ENCODE measurements at regions not wholly inside any gene's neighbourhood (a gene's known extent, or its start where the extent isn't known, plus 50 kb on each side); places are given as distances from the start of the nearest gene placed in this dataset.

GRCh38 chr11:15737320-15737719, 619.0 kb downstream of the SOX6 start:
- TF ChIP-seq ZFX (IDR thresholded peaks at IDR 0.05), result no peak
- TF ChIP-seq CTCF (conservative IDR thresholded peaks at IDR 0.05), result no peak
- no peak overlapping the region for H3K27ac ChIP-seq

GRCh38 chr11:15738931-15739330, 617.4 kb downstream of the SOX6 start:
- TF ChIP-seq CTCF (conservative IDR thresholded peaks at IDR 0.05) (no peak), ZFX (IDR thresholded peaks at IDR 0.05) (no peak)
- no peak overlapping the region for H3K27ac ChIP-seq

GRCh38 chr11:15742626-15743519, 613.5 kb downstream of the SOX6 start:
- TF ChIP-seq ZFX (IDR thresholded peaks at IDR 0.05) (no peak), CTCF (conservative IDR thresholded peaks at IDR 0.05) (no peak)
- H3K27ac ChIP-seq, result no peak overlapping the region

- TF ChIP-seq CTCF (conservative IDR thresholded peaks at IDR 0.05) (no peak), ZFX (IDR thresholded peaks at IDR 0.05) (no peak)
- H3K27ac ChIP-seq, result no peak overlapping the region
Observed at GRCh38 chr11:15744693-15745092, 611.7 kb downstream of the SOX6 start.

- H3K27ac ChIP-seq, result no peak overlapping the region
- TF ChIP-seq CTCF (conservative IDR thresholded peaks at IDR 0.05) (no peak), ZFX (IDR thresholded peaks at IDR 0.05) (no peak)
Observed at GRCh38 chr11:15745266-15745665, 611.1 kb downstream of the SOX6 start.

- no peak overlapping the region for H3K27ac ChIP-seq
- TF ChIP-seq ZFX (IDR thresholded peaks at IDR 0.05) (no peak), CTCF (conservative IDR thresholded peaks at IDR 0.05) (no peak)
Observed at GRCh38 chr11:15747671-15748070, 608.7 kb downstream of the SOX6 start.

- TF ChIP-seq ZFX (IDR thresholded peaks at IDR 0.05) (no peak), CTCF (conservative IDR thresholded peaks at IDR 0.05) (no peak)
- no peak overlapping the region for H3K27ac ChIP-seq
Observed at GRCh38 chr11:15748132-15748531, 608.2 kb downstream of the SOX6 start.
